OCI-LY7 (cell line): ENCODE measurements at regions not wholly inside any gene's neighbourhood (a gene's known extent, or its start where the extent isn't known, plus 50 kb on each side); places are given as distances from the start of the nearest gene placed in this dataset.

Experiments
- BruUV-seq: library from RNA; stranded (reverse); fragments of 400-500 nt; replicated peaks from 2 replicates; lab custom pipeline; 2021; lab: Mats Ljungman, UMichigan
- CTCF ChIA-PET: fragments of 300-600 bp; sonication (Branson Sonifier 250); formaldehyde crosslinking; loops from one replicate; lab custom pipeline; 2022; ENCODE audit warnings: antibody characterized with exemption; ENCODE audit not compliant: unreplicated experiment; lab: Charles Lee
- POLR2A ChIA-PET: fragments of 300-600 bp; sonication (Branson Sonifier 250); formaldehyde crosslinking; loops from one replicate; lab custom pipeline; 2022; ENCODE audit warnings: antibody characterized with exemption; lab: Charles Lee
- DNase-seq: peaks from one replicate; pipeline ENCODE4 v3.0.0-alpha.2; 2015; ENCODE audit warnings: low spot score
- H2AFZ ChIP-seq: fragments of 200-600 bp; sonication (generic), shearing (Covaris generic); 2 replicates; pipeline ENCODE4 v1.6.1; 2014; ENCODE audit warnings: mild to moderate bottlenecking, antibody characterized with exemption, low read length, moderate library complexity
- H3K27ac ChIP-seq: fragments of 200-600 bp; sonication (generic); 2 replicates; pipeline ENCODE4 v1.5.1; 2014; ENCODE audit warnings: mixed run types, low read depth, mild to moderate bottlenecking, moderate library complexity, low read length, inconsistent platforms; ENCODE audit not compliant: poor library complexity, severe bottlenecking
- H3K36me3 ChIP-seq: fragments of 200-600 bp; sonication (generic); 2 replicates; pipeline ENCODE4 v1.6.1; 2014; ENCODE audit warnings: mild to moderate bottlenecking, antibody characterized with exemption, low read length, moderate library complexity, mixed read lengths; ENCODE audit not compliant: insufficient read depth
- H3K4me1 ChIP-seq: fragments of 200-600 bp; sonication (generic); 2 replicates; pipeline ENCODE4 v1.5.1; 2014; ENCODE audit warnings: mild to moderate bottlenecking, low read length; ENCODE audit not compliant: insufficient read depth, poor library complexity, severe bottlenecking
- H3K4me2 ChIP-seq: fragments of 200-600 bp; sonication (generic); 2 replicates; pipeline ENCODE4 v1.6.1; 2014; ENCODE audit warnings: mild to moderate bottlenecking, low read length
- H3K4me3 ChIP-seq: fragments of 200-600 bp; sonication (generic); 2 replicates; pipeline ENCODE4 v1.5.1; 2014; ENCODE audit warnings: mild to moderate bottlenecking, low read depth, low read length; ENCODE audit not compliant: poor library complexity, severe bottlenecking
- H3K79me2 ChIP-seq: fragments of 200-600 bp; sonication (generic); 2 replicates; pipeline ENCODE4 v1.6.1; 2016; ENCODE audit warnings: low read depth, mild to moderate bottlenecking, low read length, moderate library complexity, mixed read lengths; ENCODE audit not compliant: insufficient read depth
- H3K9me2 ChIP-seq: fragments of 200-600 bp; sonication (generic); 2 replicates; pipeline ENCODE4 v1.6.1; 2016; ENCODE audit warnings: mild to moderate bottlenecking, low read length, mixed read lengths; ENCODE audit not compliant: insufficient read depth
- H3K9me3 ChIP-seq: fragments of 200-600 bp; sonication (generic); 2 replicates; pipeline ENCODE4 v1.6.1; 2014; ENCODE audit warnings: mild to moderate bottlenecking, mixed run types, low read length, mixed read lengths
- H4K20me1 ChIP-seq: fragments of 200-600 bp; sonication (generic); 2 replicates; pipeline ENCODE4 v1.6.1; 2014; ENCODE audit warnings: mild to moderate bottlenecking, antibody characterized with exemption, low read length, moderate library complexity, mixed read lengths; ENCODE audit not compliant: insufficient read depth
- CTCF ChIP-seq: fragments of 200-600 bp; sonication (generic); conservative IDR thresholded peaks from 2 replicates; pipeline ENCODE4 v1.5.1; 2014; ENCODE audit warnings: mild to moderate bottlenecking, antibody characterized with exemption, low read length, moderate library complexity, mixed read lengths
- EZH2phosphoT487 ChIP-seq: fragments of 200-600 bp; sonication (generic); IDR thresholded peaks from 2 replicates; pipeline ENCODE4 v1.6.1; 2018; ENCODE audit warnings: low read depth, borderline replicate concordance, mild to moderate bottlenecking, mixed run types, antibody characterized with exemption, low read length, moderate library complexity, mixed read lengths
- intact Hi-C: fragments of 100-400 bp; cut with micrococcal nuclease; formaldehyde crosslinking; loops from one replicate; pipeline ENCODE4 v1.10.0; 2022; ENCODE audit not compliant: unreplicated experiment

GRCh38 chr9:129481810-129482511, 138.9 kb downstream of the C9orf50 start:
- intact Hi-C loops: no loop called here
- H3K4me1 ChIP-seq: no peaks in the 10 kb centered on the region
- H3K79me2 ChIP-seq: no peaks in the 10 kb centered on the region
- H3K4me3 ChIP-seq: no peak overlapping the region
- no peak overlapping the region for H3K27ac ChIP-seq
- ChIA-PET CTCF (no interaction called here), POLR2A (no interaction called here)
- H4K20me1 ChIP-seq: no peaks in the 10 kb centered on the region
- BruUV-seq: no TSS peak
- no peaks in the 10 kb centered on the region for H3K9me2 ChIP-seq
- no peak overlapping the region for H3K4me2 ChIP-seq
- DNase-seq: no peak
- H3K9me3 ChIP-seq: no peaks in the 10 kb centered on the region
- no peak overlapping the region for H2AFZ ChIP-seq
- TF ChIP-seq EZH2phosphoT487: no peak
- no peak for TF ChIP-seq CTCF
- H3K36me3 ChIP-seq: no peaks in the 10 kb centered on the region

GRCh38 chr9:129481424-129481809, 139.5 kb downstream of the C9orf50 start:
- no peak for DNase-seq
- Histone ChIP-seq H3K9me3 (no peaks in the 10 kb centered on the region), H3K79me2 (no peaks in the 10 kb centered on the region), H3K36me3 (no peaks in the 10 kb centered on the region), H3K9me2 (no peaks in the 10 kb centered on the region), H3K27ac (no peak overlapping the region), H3K4me3 (no peak overlapping the region), H3K4me1 (no peaks in the 10 kb centered on the region), H2AFZ (no peak overlapping the region), H4K20me1 (no peaks in the 10 kb centered on the region), H3K4me2 (no peak overlapping the region)
- TF ChIP-seq EZH2phosphoT487 (no peak), CTCF (no peak)
- BruUV-seq: no TSS peak
- ChIA-PET POLR2A (no interaction called here), CTCF (no interaction called here)
- intact Hi-C loops: no loop called here

GRCh38 chr9:129480745-129481144, 140.2 kb downstream of the C9orf50 start:
- ChIA-PET POLR2A (no interaction called here), CTCF (no interaction called here)
- H3K4me2 ChIP-seq: no peak overlapping the region
- no peaks in the 10 kb centered on the region for H3K9me3 ChIP-seq
- DNase-seq: no peak
- H2AFZ ChIP-seq: no peak overlapping the region
- BruUV-seq: no TSS peak
- H3K4me3 ChIP-seq: no peak overlapping the region
- H3K9me2 ChIP-seq: no peaks in the 10 kb centered on the region
- H4K20me1 ChIP-seq: no peaks in the 10 kb centered on the region
- no peak for TF ChIP-seq CTCF
- no peak for TF ChIP-seq EZH2phosphoT487
- H3K4me1 ChIP-seq: no peaks in the 10 kb centered on the region
- intact Hi-C loops: no loop called here
- no peak overlapping the region for H3K27ac ChIP-seq
- no peaks in the 10 kb centered on the region for H3K36me3 ChIP-seq
- H3K79me2 ChIP-seq: no peaks in the 10 kb centered on the region
